GM19025 (cell line): ENCODE measurements at regions not wholly inside any gene's neighbourhood (a gene's known extent, or its start where the extent isn't known, plus 50 kb on each side); places are given as distances from the start of the nearest gene placed in this dataset.

Experiments
- ATAC-seq: cut with Tn5 transposase; IDR thresholded peaks from one replicate; pipeline ENCODE4 v1.9.1; 2021; ENCODE audit warnings: mild to moderate bottlenecking, low read depth, moderate library complexity; ENCODE audit not compliant: unreplicated experiment

- ATAC-seq: no peak
These were observed 378.8 kb upstream of the SOX5 start for GRCh38 chr12:24328261-24328660.

- no peak for ATAC-seq
These were observed 375.9 kb upstream of the SOX5 start for GRCh38 chr12:24325331-24325730.

GRCh38 chr12:24307716-24308335 lies 358.4 kb upstream of the SOX5 start:
- ATAC-seq: no peak

- no peak for ATAC-seq
These were observed 357.7 kb upstream of the SOX5 start for GRCh38 chr12:24307153-24307552.

- ATAC-seq: no peak
These were observed 356.5 kb upstream of the SOX5 start for GRCh38 chr12:24306001-24306400.

- ATAC-seq: no peak
These were observed 354.8 kb upstream of the SOX5 start for GRCh38 chr12:24304285-24304684.

- no peak for ATAC-seq
These were observed 353.2 kb upstream of the SOX5 start for GRCh38 chr12:24302708-24303107.

- no peak for ATAC-seq
These were observed 348.0 kb upstream of the SOX5 start for GRCh38 chr12:24297516-24297915.

- ATAC-seq: no peak
These were observed 344.1 kb upstream of the SOX5 start for GRCh38 chr12:24293549-24293948.

- ATAC-seq: no peak
These were observed 338.5 kb upstream of the SOX5 start for GRCh38 chr12:24287963-24288362.

- ATAC-seq: no peak
These were observed 336.0 kb upstream of the SOX5 start for GRCh38 chr12:24285448-24285847.

- no peak for ATAC-seq
These were observed 331.9 kb upstream of the SOX5 start for GRCh38 chr12:24281341-24281740.

GRCh38 chr12:24280056-24280842 lies 330.8 kb upstream of the SOX5 start:
- no peak for ATAC-seq

- no peak for ATAC-seq
These were observed 329.4 kb upstream of the SOX5 start for GRCh38 chr12:24278832-24279231.

GRCh38 chr12:24270965-24271364 lies 321.5 kb upstream of the SOX5 start:
- ATAC-seq: no peak

- ATAC-seq: no peak
These were observed 321.0 kb upstream of the SOX5 start for GRCh38 chr12:24270464-24270863.

- no peak for ATAC-seq
These were observed 319.3 kb upstream of the SOX5 start for GRCh38 chr12:24268663-24269186.

GRCh38 chr12:24266982-24267381 lies 317.5 kb upstream of the SOX5 start:
- ATAC-seq: no peak

- ATAC-seq: no peak
These were observed 307.2 kb upstream of the SOX5 start for GRCh38 chr12:24256684-24257083.

- no peak for ATAC-seq
These were observed 306.6 kb upstream of the SOX5 start for GRCh38 chr12:24255920-24256665.

GRCh38 chr12:24252602-24253001 lies 303.1 kb upstream of the SOX5 start:
- ATAC-seq: no peak
